Tibial artery (tissue), 4 donors: ENCODE measurements at regions not wholly inside any gene's neighbourhood (a gene's known extent, or its start where the extent isn't known, plus 50 kb on each side); places are given as distances from the start of the nearest gene placed in this dataset.

Experiments used
- DNase-seq, 2 donors: peaks; one replicate each; pipeline ENCODE4 v3.0.0-alpha.2; 2019
- H3K27ac ChIP-seq, 2 donors: fragments of 200-600 bp; sonication (generic) in 1 of 2; 1 replicate in 1 of 2; 2 replicates in 1 of 2; pipeline ENCODE4 v1.5.1; 2018 to 2019; ENCODE audit warnings: mild to moderate bottlenecking in 1 of 2
- H3K27me3 ChIP-seq, 2 donors: fragments of 200-600 bp; sonication (generic) in 1 of 2; one replicate each; pipeline versions ENCODE4 v1.5.1 to v1.6.0; 2016 to 2019
- H3K36me3 ChIP-seq, 3 donors: fragments of 200-600 bp; sonication (generic) in 2 of 3; one replicate each; pipeline ENCODE4 v1.5.1; 2016 to 2019; ENCODE audit warnings: mild to moderate bottlenecking in 2 of 3
- H3K4me1 ChIP-seq, 4 donors: fragments of 200-600 bp; sonication (generic) in 2 of 4; 1 replicate in 3 of 4; 2 replicates in 1 of 4; pipeline ENCODE4 v1.5.1; 2016 to 2019
- H3K4me3 ChIP-seq, 2 donors: fragments of 200-600 bp; sonication (generic) in 1 of 2; 1 replicate in 1 of 2; 2 replicates in 1 of 2; pipeline ENCODE4 v1.5.1; 2018 to 2019; ENCODE audit warnings: mild to moderate bottlenecking in 2 of 2
- H3K9me3 ChIP-seq, 3 donors: fragments of 200-600 bp; sonication (generic) in 1 of 3; one replicate each; pipeline ENCODE4 v1.5.1; 2016 to 2019
- CTCF ChIP-seq, 2 experiments: fragments of 200-600 bp in 1 of 2; fragments of 450-650 bp in 1 of 2; IDR thresholded peaks; one replicate each; pipeline ENCODE4 v1.5.1; 2017 to 2019; ENCODE audit warnings: antibody characterized with exemption in 2 of 2, mild to moderate bottlenecking in 1 of 2, moderate library complexity in 1 of 2
- intact Hi-C: fragments of 100-400 bp; cut with DNase I; formaldehyde crosslinking; loops from one replicate; pipeline ENCODE4 v1.15.0; 2023; ENCODE audit warnings: low total_unique reads

- Histone ChIP-seq H3K27ac (no peak overlapping the region), H3K36me3 (no peaks in the 10 kb centered on the region), H3K4me1 (no peaks in the 10 kb centered on the region), H3K4me3 (no peak overlapping the region), H3K27me3 (no peaks in the 10 kb centered on the region), H3K9me3 (no peaks in the 10 kb centered on the region)
- DNase-seq = no peak
- intact Hi-C loops = no loop called here
- TF ChIP-seq CTCF (IDR thresholded peaks at IDR 0.05) = no peak
Measured at GRCh38 chr2:49677227-49677626, 522.9 kb upstream of the FSHR start.

- H3K9me3 ChIP-seq = no peaks in the 10 kb centered on the region
- H3K36me3 ChIP-seq = no peaks in the 10 kb centered on the region
- DNase-seq = no peak
- H3K27ac ChIP-seq = no peak overlapping the region
- H3K4me3 ChIP-seq = no peak overlapping the region
- no peaks in the 10 kb centered on the region for H3K27me3 ChIP-seq
- H3K4me1 ChIP-seq = no peaks in the 10 kb centered on the region
- intact Hi-C loops = no loop called here
- TF ChIP-seq CTCF (IDR thresholded peaks at IDR 0.05) = no peak
Measured at GRCh38 chr2:49664827-49665226, 510.5 kb upstream of the FSHR start.

- TF ChIP-seq CTCF (IDR thresholded peaks at IDR 0.05) = no peak
- H3K4me1 ChIP-seq = no peaks in the 10 kb centered on the region
- no peaks in the 10 kb centered on the region for H3K9me3 ChIP-seq
- no peak for DNase-seq
- no peaks in the 10 kb centered on the region for H3K27me3 ChIP-seq
- H3K36me3 ChIP-seq = no peaks in the 10 kb centered on the region
- no peak overlapping the region for H3K4me3 ChIP-seq
- no peak overlapping the region for H3K27ac ChIP-seq
- intact Hi-C loops = no loop called here
Measured at GRCh38 chr2:49661809-49662208, 507.5 kb upstream of the FSHR start.

- no peaks in the 10 kb centered on the region for H3K9me3 ChIP-seq
- H3K27ac ChIP-seq = no peak overlapping the region
- TF ChIP-seq CTCF (IDR thresholded peaks at IDR 0.05) = no peak
- DNase-seq = no peak
- no peaks in the 10 kb centered on the region for H3K36me3 ChIP-seq
- intact Hi-C loops = no loop called here
- no peaks in the 10 kb centered on the region for H3K27me3 ChIP-seq
- no peaks in the 10 kb centered on the region for H3K4me1 ChIP-seq
- H3K4me3 ChIP-seq = no peak overlapping the region
Measured at GRCh38 chr2:49656853-49657252, 502.5 kb upstream of the FSHR start.

GRCh38 chr2:49643149-49643548 is 488.8 kb upstream of the FSHR start:
- Histone ChIP-seq H3K27ac (no peak overlapping the region), H3K4me3 (no peak overlapping the region), H3K36me3 (no peaks in the 10 kb centered on the region), H3K9me3 (no peaks in the 10 kb centered on the region), H3K4me1 (no peaks in the 10 kb centered on the region), H3K27me3 (no peaks in the 10 kb centered on the region)
- no peak for TF ChIP-seq CTCF (IDR thresholded peaks at IDR 0.05)
- DNase-seq = no peak
- intact Hi-C loops = no loop called here

GRCh38 chr2:49640630-49641029 is 486.3 kb upstream of the FSHR start:
- no peak for DNase-seq
- Histone ChIP-seq H3K36me3 (no peaks in the 10 kb centered on the region), H3K9me3 (no peaks in the 10 kb centered on the region), H3K27me3 (no peaks in the 10 kb centered on the region), H3K4me3 (no peak overlapping the region), H3K4me1 (no peaks in the 10 kb centered on the region), H3K27ac (no peak overlapping the region)
- no peak for TF ChIP-seq CTCF (IDR thresholded peaks at IDR 0.05)
- intact Hi-C loops = no loop called here
